HG02642 (cell line): ENCODE measurements at regions not wholly inside any gene's neighbourhood (a gene's known extent, or its start where the extent isn't known, plus 50 kb on each side); places are given as distances from the start of the nearest gene placed in this dataset.
A peak's percentile ranks its signal among the peaks of the same experiment; 100 is the strongest.

Experiments used
- ATAC-seq: cut with Tn5 transposase; IDR thresholded peaks from one replicate; pipeline ENCODE4 v1.9.1; 2021; ENCODE audit warnings: mild to moderate bottlenecking; ENCODE audit not compliant: unreplicated experiment, poor library complexity

- ATAC-seq, result no peak
These were observed 852.4 kb downstream of the TUSC7 start for GRCh38 chr3:117562000-117562399.

- no peak for ATAC-seq
These were observed 853.5 kb downstream of the TUSC7 start for GRCh38 chr3:117563063-117563462.

- no peak for ATAC-seq
These were observed 856.2 kb downstream of the TUSC7 start for GRCh38 chr3:117565777-117566176.

- ATAC-seq, result no peak
These were observed 857.3 kb downstream of the TUSC7 start for GRCh38 chr3:117566926-117567325.

GRCh38 chr3:117567382-117567781 is 857.8 kb downstream of the TUSC7 start:
- no peak for ATAC-seq

- ATAC-seq, result no peak
These were observed 858.3 kb downstream of the TUSC7 start for GRCh38 chr3:117567906-117568305.

- no peak for ATAC-seq
These were observed 863.2 kb downstream of the TUSC7 start for GRCh38 chr3:117572786-117573185.

- no peak for ATAC-seq
These were observed 871.2 kb downstream of the TUSC7 start for GRCh38 chr3:117580806-117581205.

- no peak for ATAC-seq
These were observed 876.6 kb downstream of the TUSC7 start for GRCh38 chr3:117586161-117586560.

GRCh38 chr3:117587416-117587815 is 877.8 kb downstream of the TUSC7 start:
- ATAC-seq, result no peak

GRCh38 chr3:117589454-117589853 is 879.9 kb downstream of the TUSC7 start:
- ATAC-seq, result no peak

- ATAC-seq, result no peak
These were observed 886.0 kb downstream of the TUSC7 start for GRCh38 chr3:117595615-117596014.

GRCh38 chr3:117596503-117596902 is 886.9 kb downstream of the TUSC7 start:
- ATAC-seq, result no peak

GRCh38 chr3:117597865-117598264 is 888.3 kb downstream of the TUSC7 start:
- no peak for ATAC-seq

GRCh38 chr3:117600112-117600511 is 890.5 kb downstream of the TUSC7 start:
- ATAC-seq, result peak; percentile 69

GRCh38 chr3:117600666-117601065 is 891.1 kb downstream of the TUSC7 start:
- no peak for ATAC-seq

GRCh38 chr3:117602058-117602644 is 892.6 kb downstream of the TUSC7 start:
- no peak for ATAC-seq

- ATAC-seq, result peak; percentile 79
These were observed 893.5 kb downstream of the TUSC7 start for GRCh38 chr3:117603097-117603496.

GRCh38 chr3:117606866-117607265 is 897.3 kb downstream of the TUSC7 start:
- no peak for ATAC-seq

- ATAC-seq, result no peak
These were observed 899.8 kb downstream of the TUSC7 start for GRCh38 chr3:117609330-117609729.

- no peak for ATAC-seq
These were observed 900.6 kb downstream of the TUSC7 start for GRCh38 chr3:117610156-117610555.

GRCh38 chr3:117611211-117611610 is 901.6 kb downstream of the TUSC7 start:
- ATAC-seq, result no peak

GRCh38 chr3:117616227-117616626 is 906.6 kb downstream of the TUSC7 start:
- no peak for ATAC-seq
